ENCODE measurements at regions not wholly inside any gene's neighbourhood (a gene's known extent, or its start where the extent isn't known, plus 50 kb on each side); places are given as distances from the start of the nearest gene placed in this dataset.
A peak's percentile ranks its signal among the peaks of the same experiment; 100 is the strongest.

DNA sequence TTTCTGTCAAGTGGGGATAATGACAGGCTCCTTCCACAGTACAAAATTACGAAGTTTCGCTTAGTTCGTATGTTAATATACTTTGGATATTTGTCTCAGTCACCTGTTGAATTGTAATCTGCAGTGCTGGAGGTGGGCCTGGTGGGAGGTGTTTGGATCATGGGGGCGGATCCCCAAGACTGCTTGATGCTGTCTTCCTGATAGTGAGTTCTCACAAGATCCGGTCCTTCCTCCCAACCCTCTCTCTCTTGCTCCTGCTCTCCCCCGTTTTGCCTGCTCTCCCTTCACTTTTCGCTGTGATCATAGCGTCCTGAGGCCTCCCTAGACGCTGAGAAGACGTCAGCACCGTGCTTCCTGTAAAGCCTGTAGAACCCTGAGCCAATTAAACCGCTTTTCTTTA, 97.1 kb upstream of the EPB41L3 start:
- DNase-seq (ENCODE audit: low read depth), result no peak

DNA sequence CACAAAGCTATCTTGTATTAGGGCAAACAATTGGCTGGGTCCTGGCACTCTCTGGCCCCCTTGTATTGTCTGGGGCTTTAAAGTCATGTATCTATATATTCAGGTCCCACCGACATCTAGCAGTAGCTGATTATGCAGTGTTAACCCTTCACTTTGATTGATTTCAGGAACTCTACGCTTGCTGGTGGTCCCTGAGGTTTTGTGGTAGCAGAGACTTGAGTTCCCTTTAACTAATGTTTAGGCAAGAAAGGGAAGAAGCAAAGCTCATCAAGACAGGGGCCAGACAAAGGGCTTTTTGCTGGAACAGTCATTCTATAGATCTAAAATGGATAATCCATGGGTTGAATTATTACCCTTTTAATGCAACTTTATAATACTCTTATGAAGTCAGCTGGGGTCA, 95.3 kb upstream of the EPB41L3 start:
- DNase-seq (ENCODE audit: low read depth), result no peak

DNA sequence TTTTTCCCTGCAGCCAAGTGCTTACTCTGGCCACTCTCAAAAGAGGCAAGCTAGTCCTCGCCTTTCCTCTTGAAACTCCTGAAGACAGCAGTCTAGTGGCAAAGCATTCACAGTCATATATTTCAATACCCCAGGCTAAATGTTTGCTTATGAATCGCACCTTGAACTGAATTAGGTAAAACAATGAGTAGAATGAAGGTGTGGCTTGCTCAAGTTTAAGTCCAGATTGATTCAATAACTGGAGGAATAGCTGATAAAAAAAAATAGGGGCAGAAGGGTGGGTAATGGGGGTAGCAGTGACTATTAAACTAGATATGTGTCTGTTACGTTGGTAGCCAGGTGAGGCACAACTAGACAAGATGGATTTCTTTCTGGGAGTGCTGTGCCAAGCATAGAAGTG, 88.2 kb upstream of the EPB41L3 start:
- no peak for DNase-seq (ENCODE audit: low read depth)

DNA sequence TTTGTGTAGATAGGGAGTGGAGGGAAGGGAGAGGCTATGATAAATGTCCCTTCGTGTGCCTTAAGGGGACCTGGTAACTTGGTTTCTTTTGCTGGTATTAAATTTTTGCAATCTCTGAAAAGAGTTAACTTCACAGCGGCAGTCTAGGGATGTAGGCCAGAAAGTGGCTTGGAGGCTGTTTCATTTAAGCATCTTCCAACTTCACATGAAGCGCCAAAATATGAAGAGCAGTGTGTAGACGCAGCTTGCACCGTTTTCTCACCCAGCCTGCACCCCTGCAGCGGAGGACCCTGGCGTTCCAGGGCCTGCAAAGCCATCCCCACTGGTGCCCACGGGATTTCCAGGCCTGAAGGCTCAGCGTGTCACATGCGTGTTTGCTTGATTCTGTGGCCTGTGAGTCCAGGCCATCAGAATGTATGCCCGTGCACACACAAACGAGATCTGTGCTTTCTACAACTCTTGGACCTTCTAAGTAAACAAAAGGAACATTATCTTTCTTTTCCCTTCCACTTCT, 87.2 kb upstream of the EPB41L3 start:
- no peak for DNase-seq (ENCODE audit: low read depth)

DNA sequence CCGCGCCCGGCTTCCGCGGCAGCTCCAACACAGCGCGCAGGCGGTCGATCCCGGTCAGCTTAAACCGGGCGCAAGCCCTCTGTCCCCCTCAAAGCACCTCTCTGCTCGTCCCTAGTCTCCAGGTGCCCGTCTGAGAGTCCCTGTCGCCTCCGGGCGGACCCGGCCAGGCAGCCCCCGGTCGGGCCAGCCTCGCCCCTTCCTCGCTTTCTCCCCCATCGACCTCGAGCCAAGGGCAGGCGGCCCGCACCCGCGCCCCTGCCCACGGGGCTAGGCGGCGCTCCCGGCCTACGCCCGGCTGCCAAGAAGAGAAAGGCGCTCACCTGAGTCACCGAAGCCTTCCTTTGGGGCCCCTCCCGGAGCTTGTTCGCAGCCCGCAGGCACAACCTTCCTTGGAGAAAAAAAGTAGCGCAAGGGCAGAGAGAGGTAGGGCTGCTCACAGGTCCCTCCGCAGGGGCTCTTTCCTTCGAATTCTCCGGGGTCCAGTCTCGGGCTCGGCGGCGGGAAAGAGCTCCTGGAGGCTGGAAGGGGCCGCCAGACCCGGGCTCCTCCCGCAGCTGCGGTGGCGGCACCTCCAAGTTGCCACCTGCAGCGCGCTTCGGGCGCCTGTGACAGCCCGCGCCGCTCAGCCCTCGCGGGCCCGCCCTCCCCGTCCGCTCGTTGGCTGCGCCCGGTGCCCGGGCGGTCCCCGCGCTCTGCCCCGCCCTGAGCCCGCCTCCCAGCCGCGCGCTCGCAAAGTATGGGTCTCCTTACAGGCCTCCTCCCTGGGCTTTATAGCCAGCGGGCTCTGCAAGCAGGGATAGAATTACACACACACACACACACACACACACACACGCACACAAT, 86.5 kb upstream of the EPB41L3 start:
- peak; percentile 26 for DNase-seq (ENCODE audit: low read depth)

DNA sequence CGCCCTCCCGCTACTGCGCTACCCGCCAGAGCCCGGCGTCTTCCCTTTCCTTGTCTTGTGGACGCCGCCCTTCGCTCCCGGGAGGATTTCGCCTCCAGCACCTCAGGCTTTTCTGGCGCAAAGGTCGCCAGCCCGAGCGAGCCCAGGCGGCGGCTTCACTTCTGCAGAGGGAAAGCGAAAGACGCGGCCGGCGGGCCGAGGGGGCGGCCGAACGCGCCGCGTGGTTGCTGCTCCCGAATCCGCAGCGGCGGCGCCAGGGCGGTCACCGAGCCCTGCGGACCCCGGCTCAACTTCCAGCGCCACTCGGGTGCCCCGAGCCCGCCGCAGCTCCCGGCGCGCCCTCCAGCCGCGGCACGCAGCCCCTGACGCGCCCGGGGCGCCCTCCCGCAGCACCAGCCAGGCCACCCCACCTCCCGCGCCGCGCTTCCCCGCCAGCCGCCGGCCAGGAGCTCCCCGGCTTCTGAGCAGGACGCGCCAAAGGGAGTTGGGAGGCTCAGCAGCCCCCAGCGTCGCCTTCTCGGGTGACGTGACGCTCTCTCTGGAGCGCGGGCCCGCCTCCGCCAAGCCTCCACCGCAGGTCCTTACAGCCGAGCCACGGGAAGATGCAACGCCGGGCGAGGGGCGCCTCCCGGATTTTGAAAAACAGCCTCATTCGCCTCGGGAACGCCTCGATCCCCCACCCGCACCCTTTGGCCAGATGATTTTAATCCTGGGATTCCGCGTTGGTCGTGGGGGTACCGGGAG, 84.9 kb upstream of the EPB41L3 start:
- peak; percentile 13 for DNase-seq (ENCODE audit: low read depth)

DNA sequence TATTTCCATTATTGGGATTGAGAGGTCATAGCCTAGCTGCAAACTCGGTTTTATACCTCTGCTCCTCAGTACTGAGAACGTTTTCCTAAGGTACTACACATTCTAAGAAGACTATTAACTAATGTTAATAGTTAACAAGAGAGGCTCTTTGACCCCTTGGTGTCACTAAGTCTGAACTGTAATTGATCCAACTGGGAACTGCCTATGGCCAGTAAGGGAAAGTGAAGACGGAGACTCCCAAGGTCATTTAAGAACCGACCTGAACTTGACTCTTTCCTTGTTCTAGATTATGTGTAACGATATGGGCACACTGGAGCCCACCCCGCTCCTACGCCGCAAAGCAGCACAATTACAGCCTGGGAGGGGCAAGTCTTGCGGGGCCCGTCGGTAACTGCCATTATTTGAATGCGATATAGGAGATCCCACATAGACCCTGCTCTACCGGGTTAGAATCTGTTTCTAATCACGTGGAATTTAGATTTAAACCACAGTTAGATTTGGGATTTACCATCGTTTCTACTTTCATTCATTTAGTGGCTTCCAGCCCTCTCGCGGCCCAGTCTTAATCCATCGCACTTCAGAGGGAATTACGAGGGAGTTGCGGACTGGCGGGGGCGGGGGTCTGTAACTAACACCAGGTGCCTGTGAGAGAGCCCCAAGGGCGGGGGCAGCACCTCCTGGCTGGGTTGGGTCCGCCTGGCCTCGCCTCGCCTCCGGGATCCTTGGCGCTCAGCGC, 84.1 kb upstream of the EPB41L3 start:
- no peak for DNase-seq (ENCODE audit: low read depth)

DNA sequence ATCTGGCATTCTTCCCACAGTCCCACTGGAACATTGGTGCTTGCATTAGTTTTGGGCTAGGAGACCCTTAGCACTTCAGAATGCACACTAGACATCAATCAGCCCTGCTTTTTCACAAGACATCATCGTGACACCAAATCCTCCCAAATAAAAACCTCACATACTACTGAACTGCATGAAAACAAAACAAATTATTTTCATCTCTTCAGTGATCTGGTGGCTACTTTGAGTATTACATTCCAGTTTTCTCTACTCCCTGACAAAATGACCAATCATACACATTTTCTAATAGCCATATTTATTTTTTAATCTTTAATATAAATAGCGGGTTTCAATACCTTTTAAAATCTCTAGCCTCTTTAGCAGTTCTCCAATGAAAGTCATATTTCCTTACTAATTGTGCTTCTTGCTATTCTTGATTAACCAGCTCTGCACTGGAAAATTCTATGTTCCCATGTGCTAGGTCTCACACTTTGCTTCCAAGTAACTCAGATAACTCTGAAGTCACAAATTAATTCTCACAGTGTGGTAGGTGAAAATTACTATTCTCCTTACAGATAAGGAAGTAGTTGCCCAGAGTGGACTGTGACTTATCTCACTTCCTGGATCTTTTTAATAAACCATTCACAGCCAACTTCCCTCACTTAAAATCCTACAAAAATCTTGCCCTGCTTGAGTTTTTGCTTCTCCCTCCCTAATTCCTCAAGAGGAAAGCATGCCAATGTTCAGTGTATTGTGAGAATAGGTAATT, 82.5 kb upstream of the EPB41L3 start:
- DNase-seq (ENCODE audit: low read depth), result no peak

DNA sequence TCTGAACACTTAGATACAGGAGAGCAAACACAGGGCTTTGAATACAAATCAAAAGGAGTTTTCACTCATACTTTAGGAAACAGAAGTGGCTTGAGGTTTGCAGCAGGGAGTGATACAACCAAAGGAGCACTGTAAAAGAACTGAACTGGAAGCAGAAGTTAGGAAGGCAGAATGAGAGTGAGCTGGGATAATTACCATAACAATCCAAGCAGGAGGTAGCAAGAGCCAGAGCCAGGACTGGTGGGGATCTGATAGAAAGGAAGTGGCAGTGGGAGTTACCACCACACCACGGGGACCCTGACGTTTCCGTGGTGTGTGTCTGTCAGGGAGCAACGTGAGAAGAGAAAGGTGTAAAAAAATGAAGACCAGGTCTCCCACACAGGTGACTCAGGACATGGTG, 81.3 kb upstream of the EPB41L3 start:
- DNase-seq (ENCODE audit: low read depth), result no peak

DNA sequence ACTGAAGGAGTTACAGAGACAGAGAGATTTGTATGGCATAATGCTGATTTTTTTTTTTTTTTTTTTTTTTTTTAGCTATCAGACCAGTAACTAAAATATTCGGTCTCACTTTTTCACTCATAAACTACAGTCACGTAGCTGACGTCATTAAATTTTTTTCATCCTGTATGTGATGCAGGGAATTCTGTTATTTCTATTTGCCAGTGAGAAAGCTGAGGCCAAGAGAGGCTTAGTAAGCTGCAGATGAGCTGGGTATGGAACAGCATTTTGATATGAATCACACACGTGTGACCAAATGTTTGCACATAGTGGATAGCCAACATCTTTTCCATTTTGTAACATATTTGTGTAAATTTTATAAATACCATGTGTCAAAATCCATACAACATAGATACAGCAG, 79.1 kb upstream of the EPB41L3 start:
- DNase-seq (ENCODE audit: low read depth), result no peak

DNA sequence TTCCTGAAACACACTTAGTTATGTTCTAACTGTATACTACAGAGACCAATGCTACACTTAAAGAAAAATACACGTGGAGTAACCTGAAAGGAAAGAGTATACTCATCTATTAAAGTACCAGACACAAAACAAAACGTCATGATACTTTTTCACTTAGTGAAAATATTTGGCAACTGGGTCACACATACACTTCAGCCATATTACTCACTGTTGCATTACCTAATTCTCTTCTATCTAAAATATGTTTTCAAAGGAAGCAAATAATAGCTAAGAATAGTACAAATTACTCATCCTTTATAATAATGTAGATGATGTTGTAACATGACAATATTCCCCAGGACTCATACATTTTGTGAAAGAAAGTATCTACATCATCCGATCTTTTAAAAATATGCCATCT, 76.5 kb upstream of the EPB41L3 start:
- no peak for DNase-seq (ENCODE audit: low read depth)

DNA sequence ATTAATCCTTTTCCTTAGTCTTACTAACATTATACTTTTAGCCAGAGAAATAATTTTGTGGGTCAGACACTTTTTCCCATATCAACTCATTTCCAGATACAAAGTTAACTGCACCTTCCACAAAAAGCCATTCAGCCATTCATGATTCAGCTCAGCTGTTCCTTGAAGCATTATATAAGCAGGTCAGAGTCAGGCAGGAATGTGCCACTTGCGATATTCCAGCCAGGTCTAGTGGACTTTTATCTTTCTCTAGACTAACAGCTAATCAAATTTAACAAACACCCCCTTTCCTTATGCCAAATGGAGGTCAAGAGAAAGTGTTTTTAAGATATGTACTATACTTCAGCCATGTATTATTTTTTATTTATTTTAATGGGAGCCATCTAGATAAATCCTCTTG, 75.6 kb upstream of the EPB41L3 start:
- no peak for DNase-seq (ENCODE audit: low read depth)

DNA sequence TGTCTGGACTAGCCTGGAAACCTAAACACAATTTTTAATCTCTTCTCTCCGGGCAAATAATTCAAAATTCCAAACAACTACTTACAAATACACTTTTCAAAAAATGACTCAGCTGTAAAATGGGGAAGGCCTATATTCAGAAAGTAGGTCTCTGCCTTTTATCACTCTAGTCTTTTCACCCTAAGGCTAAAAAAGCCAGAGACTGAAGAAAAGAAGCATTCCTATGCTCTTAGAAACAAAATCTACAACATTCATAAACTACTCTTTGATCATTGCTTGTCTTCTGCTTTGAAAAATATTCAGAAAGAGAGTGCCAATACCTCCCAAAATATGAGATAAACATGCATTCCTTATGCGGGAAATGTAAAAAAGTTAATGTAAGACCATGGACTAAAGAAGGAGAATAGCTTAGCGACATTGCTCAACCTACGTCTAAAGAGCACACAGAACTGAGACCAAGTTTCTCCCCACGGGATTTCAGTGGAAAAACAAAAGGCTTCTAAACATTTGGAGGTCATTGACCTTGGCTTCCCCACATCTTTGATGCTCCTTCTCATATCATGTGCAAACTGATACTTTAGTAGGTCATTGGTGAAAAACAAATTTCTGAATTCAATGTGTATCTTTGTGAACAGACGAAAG, 74.4 kb upstream of the EPB41L3 start:
- DNase-seq (ENCODE audit: low read depth), result no peak

DNA sequence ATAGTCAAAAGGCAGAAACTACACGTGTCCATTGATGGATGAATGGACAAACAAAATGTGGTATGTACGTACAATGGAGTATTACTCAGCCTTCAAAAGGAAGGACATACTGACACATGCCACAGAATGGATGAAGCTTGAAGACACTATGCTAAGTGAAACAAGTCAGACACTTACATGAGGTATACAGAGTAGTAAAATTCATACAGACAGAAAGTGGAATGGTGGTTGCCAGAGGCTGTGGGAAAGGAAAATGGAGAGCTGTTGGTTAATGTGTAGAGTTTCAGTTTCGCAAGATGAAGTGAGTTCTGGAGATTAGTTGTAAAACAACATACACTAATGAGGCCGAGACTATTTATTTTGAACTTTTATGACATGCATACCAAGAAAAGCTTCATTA, 67.4 kb upstream of the EPB41L3 start:
- no peak for DNase-seq (ENCODE audit: low read depth)

DNA sequence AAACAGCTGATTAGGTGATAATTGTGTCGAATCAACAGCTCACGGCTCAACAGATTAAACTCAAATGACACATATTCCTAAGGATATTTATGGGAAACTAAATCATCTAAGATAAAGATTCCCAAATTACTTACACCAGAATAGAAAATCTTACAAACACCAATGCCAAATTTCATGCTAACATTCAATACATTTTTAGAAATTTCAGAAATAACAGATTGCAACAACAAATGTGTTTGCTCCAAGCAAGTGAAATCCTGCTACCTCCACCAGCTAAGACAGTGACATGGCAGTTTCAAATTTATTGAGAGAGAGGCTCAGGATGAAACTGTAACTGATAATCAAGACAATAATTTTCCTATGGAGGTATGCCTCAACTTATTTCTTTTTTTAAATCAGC, 65.0 kb upstream of the EPB41L3 start:
- no peak for DNase-seq (ENCODE audit: low read depth)

DNA sequence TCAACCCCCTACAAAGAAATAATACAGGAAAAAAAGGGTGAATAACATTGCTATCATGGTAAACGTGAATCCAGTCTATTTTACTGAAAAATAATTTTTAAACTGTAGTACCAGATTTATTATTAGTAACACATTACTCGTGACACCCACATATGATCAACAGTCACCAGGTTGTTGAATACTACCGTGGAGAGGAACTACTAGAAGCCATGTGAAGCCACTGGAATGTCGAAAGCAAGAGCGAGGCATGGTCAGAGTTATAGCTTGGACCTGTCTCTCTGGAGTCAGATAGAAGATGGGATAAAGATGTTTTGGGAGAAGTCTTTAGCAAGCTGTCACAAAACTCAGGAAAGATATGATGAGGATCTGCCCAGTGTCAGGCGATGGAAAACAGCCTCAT, 63.2 kb upstream of the EPB41L3 start:
- no peak for DNase-seq (ENCODE audit: low read depth)

DNA sequence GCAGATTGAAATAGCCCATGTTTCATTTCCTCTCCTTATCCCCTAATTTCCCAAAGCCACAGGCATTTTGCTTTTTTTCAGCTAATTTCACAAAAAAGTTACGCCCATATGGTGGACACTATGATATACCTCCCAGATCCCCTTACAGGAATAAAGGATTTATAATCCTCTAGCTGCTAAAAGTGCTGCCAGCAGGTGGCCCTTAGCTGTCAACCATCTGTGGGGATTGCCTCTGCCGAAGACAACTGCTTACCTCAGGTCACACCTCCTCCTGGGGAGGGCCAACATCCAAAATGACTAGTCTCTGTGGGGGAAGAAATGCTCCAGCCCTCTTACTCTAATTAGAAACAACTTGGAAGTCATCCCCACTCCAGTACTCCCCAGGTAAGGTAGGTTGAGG, 61.0 kb upstream of the EPB41L3 start:
- no peak for DNase-seq (ENCODE audit: low read depth)

DNA sequence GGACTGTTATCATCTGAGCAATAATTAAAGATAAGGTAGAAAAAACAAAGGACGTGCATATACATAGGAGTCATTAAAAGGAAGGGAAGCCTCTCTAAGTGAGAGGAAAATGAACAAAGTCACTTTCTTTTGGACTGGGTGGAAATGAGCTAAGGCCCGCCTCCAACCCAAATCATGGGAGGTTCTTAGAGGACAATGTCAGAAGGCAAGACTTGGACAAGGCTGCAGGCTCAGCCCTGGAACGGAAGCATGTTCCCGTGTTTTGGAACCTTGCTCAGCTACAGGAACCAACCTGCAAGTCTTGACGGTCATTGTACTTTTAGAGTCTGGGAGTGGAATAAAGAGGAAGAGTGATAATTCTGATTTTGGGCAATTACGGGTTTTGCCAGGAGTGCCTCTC, 59.4 kb upstream of the EPB41L3 start:
- DNase-seq (ENCODE audit: low read depth), result no peak

DNA sequence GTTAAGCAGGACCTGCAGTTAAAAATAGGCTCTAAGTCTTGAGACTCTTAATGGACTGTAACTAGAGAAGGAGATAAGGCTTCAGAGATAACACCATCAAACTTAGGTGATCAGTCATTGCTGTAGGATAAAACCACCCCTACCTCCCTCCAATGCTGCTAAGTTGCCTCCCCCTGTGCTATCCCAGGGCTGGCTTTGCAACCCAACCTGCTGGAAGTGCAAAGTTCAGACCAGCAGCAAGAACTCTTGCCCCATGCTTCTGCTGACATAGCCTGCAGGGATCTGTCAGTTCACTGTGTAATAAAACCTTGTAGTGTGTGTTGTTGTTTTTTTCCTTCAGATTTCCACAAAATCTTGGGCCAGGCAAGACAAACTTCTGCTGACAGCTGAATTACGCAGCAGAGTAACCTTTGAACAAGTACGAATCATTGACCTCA, 57.4 kb upstream of the EPB41L3 start:
- no peak for DNase-seq (ENCODE audit: low read depth)

DNA sequence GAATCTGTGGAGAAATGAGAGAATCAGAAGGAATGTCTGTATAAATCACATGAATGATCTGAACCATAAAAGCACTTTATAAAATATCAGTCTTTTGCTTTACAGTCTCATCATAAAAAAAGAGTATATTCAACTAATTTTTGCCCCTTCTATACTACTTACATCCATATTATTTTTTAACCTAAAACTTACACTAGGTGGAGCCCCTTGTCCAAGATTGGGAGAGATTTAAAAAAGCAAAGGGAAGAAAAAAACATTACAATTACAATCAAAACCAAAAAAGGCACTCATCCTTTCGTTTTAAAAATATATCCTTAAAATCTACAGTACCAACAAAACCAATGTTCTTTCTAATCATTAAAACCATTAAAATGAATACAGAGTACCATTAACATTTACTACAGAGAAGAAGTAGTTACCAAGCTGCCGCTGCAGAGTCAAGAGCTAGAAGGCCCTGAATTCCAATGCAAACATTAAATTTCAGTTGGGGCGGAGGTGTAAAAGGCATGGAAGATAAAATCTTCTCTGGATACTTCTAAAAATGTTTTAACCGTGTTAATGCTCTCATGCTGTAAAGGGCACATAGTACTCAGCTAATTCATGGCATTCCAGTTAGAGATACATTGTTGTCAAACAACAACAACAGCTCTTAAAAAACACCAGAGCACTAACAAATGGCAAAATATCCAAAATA, 56.7 kb upstream of the EPB41L3 start:
- peak; percentile 2 for DNase-seq (ENCODE audit: low read depth)

DNA sequence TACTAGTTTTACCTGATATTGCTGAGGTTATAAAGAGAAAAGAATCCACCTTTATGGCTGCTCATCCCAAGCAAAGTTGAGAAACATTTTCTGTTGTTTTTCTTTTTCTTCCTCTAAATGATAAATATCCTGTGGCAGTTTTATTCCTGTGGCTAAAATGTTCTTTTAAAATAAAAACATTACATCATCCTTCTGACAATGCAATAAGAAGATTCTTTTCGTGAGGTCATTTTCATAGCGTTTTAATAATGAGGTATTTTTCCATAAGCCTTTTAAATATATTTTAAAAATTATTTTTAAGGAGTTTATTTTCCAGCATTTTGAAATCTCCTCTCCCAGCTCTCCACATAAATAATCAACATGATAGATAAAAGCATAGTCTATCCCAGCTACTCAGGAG, 52.8 kb upstream of the EPB41L3 start:
- DNase-seq (ENCODE audit: low read depth), result no peak
